Panc1 (cell line): ENCODE measurements at regions not wholly inside any gene's neighbourhood (a gene's known extent, or its start where the extent isn't known, plus 50 kb on each side); places are given as distances from the start of the nearest gene placed in this dataset.

Source experiments
- ATAC-seq: fragments of 200-7000 bp; cut with Tn5 transposase; 2 replicates; pipeline ENCODE4 v1.9.1; 2020; ENCODE audit warnings: mild to moderate bottlenecking, moderate library complexity
- BruUV-seq: library from RNA; stranded (reverse); fragments of 400-500 nt; replicated peaks from 2 replicates; lab custom pipeline; 2021; lab: Mats Ljungman, UMichigan
- CTCF ChIA-PET: fragments of 300-600 bp; sonication (Branson Sonifier 250); formaldehyde crosslinking; loops from one replicate; lab custom pipeline; 2022; ENCODE audit warnings: antibody characterized with exemption; lab: Charles Lee
- POLR2A ChIA-PET: fragments of 300-600 bp; sonication (Branson Sonifier 250); formaldehyde crosslinking; loops from one replicate; lab custom pipeline; 2022; ENCODE audit warnings: antibody characterized with exemption; lab: Charles Lee
- DNase-seq: peaks from one replicate; pipeline ENCODE4 v3.0.0-alpha.2; 2010; ENCODE audit warnings: low read depth, low spot score
- H3K27ac ChIP-seq: 2 replicates; pipeline ENCODE4 v1.5.1; 2011; ENCODE audit warnings: mild to moderate bottlenecking, low read length, inconsistent platforms
- H3K27me3 ChIP-seq: fragments of 200-500 bp; sonication (Bioruptor generic); 2 replicates; pipeline ENCODE4 v1.6.0; 2014; ENCODE audit warnings: low read length, inconsistent platforms; ENCODE audit not compliant: control insufficient read depth, insufficient read depth
- H3K36me3 ChIP-seq: fragments of 200-500 bp; sonication (Bioruptor generic); 2 replicates; pipeline ENCODE4 v1.5.1; 2014; ENCODE audit warnings: inconsistent platforms, mild to moderate bottlenecking, low read length, moderate library complexity; ENCODE audit not compliant: control insufficient read depth, insufficient read depth
- H3K4me1 ChIP-seq: 2 replicates; pipeline ENCODE4 v1.5.1; 2011; ENCODE audit warnings: inconsistent platforms, mild to moderate bottlenecking, low read length, moderate library complexity; ENCODE audit not compliant: control insufficient read depth, insufficient read depth
- H3K4me3 ChIP-seq, 2 experiments: 2 replicates each; pipeline ENCODE4 v1.5.1; 2011 to 2012; ENCODE audit warnings: low read depth in 2 of 2, low read length in 2 of 2, mild to moderate bottlenecking in 2 of 2, inconsistent platforms in 1 of 2, moderate library complexity in 1 of 2
- H3K9me3 ChIP-seq: fragments of 200-500 bp; sonication (Bioruptor generic); 2 replicates; pipeline ENCODE4 v1.5.1; 2014; ENCODE audit warnings: low read depth, mild to moderate bottlenecking, inconsistent platforms, low read length, moderate library complexity; ENCODE audit not compliant: control insufficient read depth, insufficient read depth
- POLR2AphosphoS5 ChIP-seq: IDR thresholded peaks from 2 replicates; pipeline ENCODE4 v1.6.1; 2012; ENCODE audit warnings: mild to moderate bottlenecking, low read depth, low read length, moderate library complexity
- SIN3A ChIP-seq: IDR thresholded peaks from 2 replicates; pipeline ENCODE4 v1.6.1; 2012; ENCODE audit warnings: low read depth, mild to moderate bottlenecking, low read length, moderate library complexity, borderline replicate concordance; ENCODE audit not compliant: insufficient read depth
- TCF7L2 ChIP-seq: IDR thresholded peaks from 2 replicates; pipeline ENCODE4 v1.6.1; 2011; ENCODE audit warnings: mild to moderate bottlenecking, low read depth, low read length, inconsistent platforms
- in situ Hi-C: cut with HindIII; loops from 2 replicates; pipeline ENCODE4 v1.10.0; 2016; ENCODE audit warnings: low sequenced_read_pairs, low pct_unique_long_range_greater_than_20kb
- intact Hi-C: fragments of 100-400 bp; cut with micrococcal nuclease; formaldehyde crosslinking; loops from one replicate; pipeline ENCODE4 v1.10.0; 2022; ENCODE audit not compliant: unreplicated experiment
- TF ChIP-seq, protein P1 (sequence below), 2 experiments: IDR thresholded peaks; 2 replicates each; pipeline ENCODE4 v1.6.1; 2011 to 2012; ENCODE audit warnings: low read depth in 2 of 2, control low read depth in 1 of 2, low read length in 1 of 2, mild to moderate bottlenecking in 1 of 2, moderate library complexity in 1 of 2; ENCODE audit not compliant: insufficient read depth in 1 of 2
- TF ChIP-seq, protein P2 (sequence below): fragments of 450-650 bp; IDR thresholded peaks from 2 replicates; pipeline ENCODE4 v1.5.1; 2017; ENCODE audit warnings: mild to moderate bottlenecking

DNA sequence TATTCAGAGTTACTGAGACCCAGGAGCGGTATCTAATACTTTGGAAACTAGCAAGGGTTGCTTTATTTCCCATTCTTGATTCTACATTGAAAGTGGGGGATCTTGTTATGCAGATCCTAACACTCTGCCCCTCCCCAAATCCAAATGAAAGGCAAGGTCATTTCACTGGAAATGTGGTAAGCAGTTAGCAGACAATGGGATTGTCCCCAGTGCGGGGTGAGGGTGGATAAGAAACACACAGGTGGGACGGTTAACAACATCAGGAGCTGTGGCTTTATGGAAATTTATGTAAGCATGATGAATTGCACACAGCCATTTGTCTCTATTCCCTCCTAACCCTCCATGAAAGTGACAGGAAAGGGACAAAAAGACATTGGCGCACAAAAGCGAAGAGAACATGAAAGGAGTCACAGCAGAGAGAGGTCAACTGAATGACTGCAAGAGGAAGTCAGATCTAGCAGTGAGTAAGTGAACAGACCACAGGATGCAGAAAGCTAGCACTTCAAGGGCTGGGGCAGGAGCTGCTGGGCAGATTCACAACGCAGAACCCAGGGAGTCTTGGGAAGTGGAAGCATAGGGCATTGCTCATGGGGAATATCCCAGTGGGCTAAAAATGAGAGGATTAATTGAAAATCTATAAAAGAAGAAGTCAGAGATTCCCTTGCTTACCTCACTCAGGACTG lies 184.4 kb downstream of the HSD17B3 start:
- intact Hi-C loops (no loop called here), in situ Hi-C loops (no loop called here)
- Histone ChIP-seq H3K9me3 (no peaks in the 10 kb centered on the region), H3K4me3 (no peak overlapping the region), H3K4me1 (no peaks in the 10 kb centered on the region), H3K27me3 (no peaks in the 10 kb centered on the region), H3K27ac (no peak overlapping the region), H3K36me3 (no peaks in the 10 kb centered on the region)
- DNase-seq: no peak
- BruUV-seq: no TSS peak
- TF ChIP-seq, protein P1, sequence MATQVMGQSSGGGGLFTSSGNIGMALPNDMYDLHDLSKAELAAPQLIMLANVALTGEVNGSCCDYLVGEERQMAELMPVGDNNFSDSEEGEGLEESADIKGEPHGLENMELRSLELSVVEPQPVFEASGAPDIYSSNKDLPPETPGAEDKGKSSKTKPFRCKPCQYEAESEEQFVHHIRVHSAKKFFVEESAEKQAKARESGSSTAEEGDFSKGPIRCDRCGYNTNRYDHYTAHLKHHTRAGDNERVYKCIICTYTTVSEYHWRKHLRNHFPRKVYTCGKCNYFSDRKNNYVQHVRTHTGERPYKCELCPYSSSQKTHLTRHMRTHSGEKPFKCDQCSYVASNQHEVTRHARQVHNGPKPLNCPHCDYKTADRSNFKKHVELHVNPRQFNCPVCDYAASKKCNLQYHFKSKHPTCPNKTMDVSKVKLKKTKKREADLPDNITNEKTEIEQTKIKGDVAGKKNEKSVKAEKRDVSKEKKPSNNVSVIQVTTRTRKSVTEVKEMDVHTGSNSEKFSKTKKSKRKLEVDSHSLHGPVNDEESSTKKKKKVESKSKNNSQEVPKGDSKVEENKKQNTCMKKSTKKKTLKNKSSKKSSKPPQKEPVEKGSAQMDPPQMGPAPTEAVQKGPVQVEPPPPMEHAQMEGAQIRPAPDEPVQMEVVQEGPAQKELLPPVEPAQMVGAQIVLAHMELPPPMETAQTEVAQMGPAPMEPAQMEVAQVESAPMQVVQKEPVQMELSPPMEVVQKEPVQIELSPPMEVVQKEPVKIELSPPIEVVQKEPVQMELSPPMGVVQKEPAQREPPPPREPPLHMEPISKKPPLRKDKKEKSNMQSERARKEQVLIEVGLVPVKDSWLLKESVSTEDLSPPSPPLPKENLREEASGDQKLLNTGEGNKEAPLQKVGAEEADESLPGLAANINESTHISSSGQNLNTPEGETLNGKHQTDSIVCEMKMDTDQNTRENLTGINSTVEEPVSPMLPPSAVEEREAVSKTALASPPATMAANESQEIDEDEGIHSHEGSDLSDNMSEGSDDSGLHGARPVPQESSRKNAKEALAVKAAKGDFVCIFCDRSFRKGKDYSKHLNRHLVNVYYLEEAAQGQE (IDR thresholded peaks at IDR 0.05; ENCODE audit: insufficient read depth in 1 of 2, low read depth in 2 of 2, low read length in 1 of 2): no peak
- TF ChIP-seq TCF7L2 (no peak), SIN3A (no peak), POLR2AphosphoS5 (no peak)
- TF ChIP-seq, protein P2, sequence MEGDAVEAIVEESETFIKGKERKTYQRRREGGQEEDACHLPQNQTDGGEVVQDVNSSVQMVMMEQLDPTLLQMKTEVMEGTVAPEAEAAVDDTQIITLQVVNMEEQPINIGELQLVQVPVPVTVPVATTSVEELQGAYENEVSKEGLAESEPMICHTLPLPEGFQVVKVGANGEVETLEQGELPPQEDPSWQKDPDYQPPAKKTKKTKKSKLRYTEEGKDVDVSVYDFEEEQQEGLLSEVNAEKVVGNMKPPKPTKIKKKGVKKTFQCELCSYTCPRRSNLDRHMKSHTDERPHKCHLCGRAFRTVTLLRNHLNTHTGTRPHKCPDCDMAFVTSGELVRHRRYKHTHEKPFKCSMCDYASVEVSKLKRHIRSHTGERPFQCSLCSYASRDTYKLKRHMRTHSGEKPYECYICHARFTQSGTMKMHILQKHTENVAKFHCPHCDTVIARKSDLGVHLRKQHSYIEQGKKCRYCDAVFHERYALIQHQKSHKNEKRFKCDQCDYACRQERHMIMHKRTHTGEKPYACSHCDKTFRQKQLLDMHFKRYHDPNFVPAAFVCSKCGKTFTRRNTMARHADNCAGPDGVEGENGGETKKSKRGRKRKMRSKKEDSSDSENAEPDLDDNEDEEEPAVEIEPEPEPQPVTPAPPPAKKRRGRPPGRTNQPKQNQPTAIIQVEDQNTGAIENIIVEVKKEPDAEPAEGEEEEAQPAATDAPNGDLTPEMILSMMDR: no peak
- POLR2A ChIA-PET: no interaction called here
- ATAC-seq: no peak
- CTCF ChIA-PET: no interaction called here

DNA sequence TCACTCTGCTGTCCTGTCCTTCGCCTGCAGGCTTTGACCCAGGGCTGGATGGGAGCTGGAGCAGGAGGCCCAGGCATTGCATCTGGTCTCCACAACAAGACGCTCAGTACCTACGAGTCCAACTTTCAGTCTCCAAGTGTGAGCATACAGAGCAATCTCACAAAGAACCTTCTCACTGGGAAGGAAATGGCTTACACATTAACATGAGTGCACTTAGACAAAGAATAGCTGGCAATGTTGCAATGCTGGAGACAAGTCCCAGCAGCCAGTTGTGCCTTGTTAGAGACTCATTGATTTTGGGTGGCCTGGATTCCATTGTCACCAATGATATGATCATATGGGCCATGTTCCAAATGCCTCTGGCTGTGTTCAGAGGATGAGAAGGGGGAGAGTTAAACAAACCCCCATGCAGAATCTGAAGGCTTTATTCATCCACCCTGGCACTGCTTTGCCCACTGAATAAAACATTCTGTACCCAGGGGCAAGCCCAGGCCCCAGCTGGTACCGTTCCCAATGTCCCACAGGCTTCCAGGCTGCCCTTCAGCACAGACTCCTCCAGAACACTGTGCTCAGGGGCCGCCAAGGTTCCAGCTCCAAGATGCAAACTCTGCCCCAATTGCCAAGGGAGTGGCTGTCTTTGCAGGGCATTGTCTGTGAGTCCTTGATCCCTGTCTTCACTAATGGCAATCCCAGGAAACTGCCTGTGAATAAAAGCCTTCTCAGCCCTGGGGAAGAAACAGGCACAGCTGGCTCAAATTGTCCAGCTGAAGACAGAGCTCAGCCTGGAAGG lies 185.5 kb downstream of the HSD17B3 start:
- POLR2A ChIA-PET: no interaction called here
- no peak overlapping the region for H3K4me3 ChIP-seq
- H3K27ac ChIP-seq: no peak overlapping the region
- ATAC-seq (no peak), DNase-seq (no peak)
- CTCF ChIA-PET: interaction anchor here (0.6 kb wide), 1 partner anchor 61 kb away, joined by 11 read pairs; no protein-coding TSS in a partner anchor
- H3K9me3 ChIP-seq: no peaks in the 10 kb centered on the region
- no peaks in the 10 kb centered on the region for H3K27me3 ChIP-seq
- no TSS peak for BruUV-seq
- no peaks in the 10 kb centered on the region for H3K36me3 ChIP-seq
- intact Hi-C loops (no loop called here), in situ Hi-C loops (no loop called here)
- TF ChIP-seq TCF7L2: no peak
- no peak for TF ChIP-seq POLR2AphosphoS5
- TF ChIP-seq, protein P1 (IDR thresholded peaks at IDR 0.05; ENCODE audit: insufficient read depth in 1 of 2, low read depth in 2 of 2, low read length in 1 of 2): no peak
- TF ChIP-seq, protein P2: no peak
- TF ChIP-seq SIN3A: no peak
- H3K4me1 ChIP-seq: no peaks in the 10 kb centered on the region
